Neural cell (in vitro differentiated cells): ENCODE measurements at regions not wholly inside any gene's neighbourhood (a gene's known extent, or its start where the extent isn't known, plus 50 kb on each side); places are given as distances from the start of the nearest gene placed in this dataset.

Source experiments
- H2AFZ ChIP-seq: fragments of 200-600, 300-800 bp; sonication (generic), shearing (Covaris generic); 2 replicates; pipeline ENCODE4 v1.6.0; 2014; ENCODE audit warnings: low read depth, mild to moderate bottlenecking, antibody characterized with exemption, low read length, moderate library complexity
- H3F3A ChIP-seq: fragments of 200-600 bp; shearing (Covaris generic); 2 replicates; pipeline ENCODE4 v1.6.1; 2016; ENCODE audit warnings: mild to moderate bottlenecking, moderate library complexity, mixed read lengths, antibody characterized with exemption, low read length; ENCODE audit not compliant: insufficient read depth, poor library complexity, severe bottlenecking
- H3K27ac ChIP-seq: fragments of 200-600, 300-800 bp; sonication (generic), shearing (Covaris generic); 2 replicates; pipeline ENCODE4 v1.5.1; 2014; ENCODE audit warnings: mild to moderate bottlenecking, low read length, moderate library complexity
- H3K27me3 ChIP-seq: fragments of 300-800, 200-600 bp; sonication (generic), shearing (Covaris generic); 2 replicates; pipeline ENCODE4 v1.6.0; 2014; ENCODE audit warnings: mild to moderate bottlenecking, low read depth, low read length, moderate library complexity; ENCODE audit not compliant: insufficient read depth
- H3K36me3 ChIP-seq: fragments of 300-800, 200-600 bp; sonication (generic), shearing (Covaris generic); 2 replicates; pipeline ENCODE4 v1.5.1; 2014; ENCODE audit warnings: mild to moderate bottlenecking, antibody characterized with exemption, low read length, moderate library complexity; ENCODE audit not compliant: insufficient read depth
- H3K4me2 ChIP-seq: fragments of 300-800, 200-600 bp; sonication (generic), shearing (Covaris generic); 2 replicates; pipeline ENCODE4 v1.6.0; 2014; ENCODE audit warnings: mild to moderate bottlenecking, low read length
- H3K4me3 ChIP-seq: fragments of 300-800, 200-600 bp; sonication (generic), shearing (Covaris generic); 2 replicates; pipeline ENCODE4 v1.5.1; 2014; ENCODE audit warnings: mild to moderate bottlenecking, low read length, moderate library complexity
- H3K79me2 ChIP-seq: fragments of 200-600 bp; shearing (Covaris generic); replicated peaks from 2 replicates; pipeline ENCODE4 v1.6.0; 2014; ENCODE audit warnings: mild to moderate bottlenecking, low read length, moderate library complexity; ENCODE audit not compliant: insufficient read depth
- H3K9ac ChIP-seq: fragments of 300-800, 200-600 bp; sonication (generic), shearing (Covaris generic); 2 replicates; pipeline ENCODE4 v1.6.1; 2016; ENCODE audit warnings: mild to moderate bottlenecking, low read length, mixed read lengths
- H3K9me2 ChIP-seq: fragments of 200-600 bp; shearing (Covaris generic); 2 replicates; pipeline ENCODE4 v1.6.1; 2016; ENCODE audit warnings: mild to moderate bottlenecking, low read length, mixed read lengths; ENCODE audit not compliant: insufficient read depth
- H3K9me3 ChIP-seq: fragments of 200-600, 300-800 bp; sonication (generic), shearing (Covaris generic); 2 replicates; pipeline ENCODE4 v1.6.1; 2016; ENCODE audit warnings: mild to moderate bottlenecking, mixed run types, low read length, moderate library complexity, mixed read lengths
- H4K20me1 ChIP-seq: fragments of 200-600 bp; shearing (Covaris generic); 2 replicates; pipeline ENCODE4 v1.6.1; 2016; ENCODE audit warnings: mild to moderate bottlenecking, mixed run types; ENCODE audit not compliant: insufficient read depth
- CTCF ChIP-seq: fragments of 450-650 bp; IDR thresholded peaks from 2 replicates; pipeline ENCODE4 v1.5.1; 2014; ENCODE audit warnings: antibody characterized with exemption, mild to moderate bottlenecking, moderate library complexity; ENCODE audit not compliant: poor library complexity, severe bottlenecking
- EP300 ChIP-seq: fragments of 450-650 bp; conservative IDR thresholded peaks from 2 replicates; pipeline ENCODE4 v1.6.1; 2014; ENCODE audit warnings: antibody characterized with exemption, mild to moderate bottlenecking, moderate library complexity; ENCODE audit not compliant: poor library complexity, severe bottlenecking
- EZH2 ChIP-seq: fragments of 200-600, 300-800 bp; shearing (Covaris generic), sonication (generic); IDR thresholded peaks from 2 replicates; pipeline ENCODE4 v1.6.1; 2014; ENCODE audit warnings: antibody characterized with exemption, low read length, borderline replicate concordance, mild to moderate bottlenecking; ENCODE audit not compliant: insufficient read depth, poor library complexity, severe bottlenecking
- MXI1 ChIP-seq: fragments of 450-650 bp; conservative IDR thresholded peaks from 2 replicates; pipeline ENCODE4 v1.6.1; 2014; ENCODE audit warnings: antibody characterized with exemption, mild to moderate bottlenecking; ENCODE audit not compliant: poor library complexity, severe bottlenecking
- POLR2AphosphoS5 ChIP-seq: IDR thresholded peaks from 2 replicates; pipeline ENCODE4 v1.6.1; 2012
- RAD21 ChIP-seq: fragments of 450-650 bp; conservative IDR thresholded peaks from 2 replicates; pipeline ENCODE4 v1.6.1; 2014; ENCODE audit warnings: antibody characterized with exemption, mild to moderate bottlenecking, moderate library complexity
- SMC3 ChIP-seq: fragments of 450-650 bp; conservative IDR thresholded peaks from 2 replicates; pipeline ENCODE4 v1.6.1; 2014; ENCODE audit warnings: antibody characterized with exemption, mild to moderate bottlenecking, moderate library complexity; ENCODE audit not compliant: poor library complexity
- TAF1 ChIP-seq: IDR thresholded peaks from 2 replicates; pipeline ENCODE4 v1.6.1; 2012; ENCODE audit warnings: low read depth
- TF ChIP-seq, protein P1 (sequence below): IDR thresholded peaks from 2 replicates; pipeline ENCODE4 v1.6.1; 2012; ENCODE audit warnings: borderline replicate concordance

GRCh38 chr5:40240671-40241070, 439.0 kb upstream of the PTGER4 start:
- TF ChIP-seq, protein P1, sequence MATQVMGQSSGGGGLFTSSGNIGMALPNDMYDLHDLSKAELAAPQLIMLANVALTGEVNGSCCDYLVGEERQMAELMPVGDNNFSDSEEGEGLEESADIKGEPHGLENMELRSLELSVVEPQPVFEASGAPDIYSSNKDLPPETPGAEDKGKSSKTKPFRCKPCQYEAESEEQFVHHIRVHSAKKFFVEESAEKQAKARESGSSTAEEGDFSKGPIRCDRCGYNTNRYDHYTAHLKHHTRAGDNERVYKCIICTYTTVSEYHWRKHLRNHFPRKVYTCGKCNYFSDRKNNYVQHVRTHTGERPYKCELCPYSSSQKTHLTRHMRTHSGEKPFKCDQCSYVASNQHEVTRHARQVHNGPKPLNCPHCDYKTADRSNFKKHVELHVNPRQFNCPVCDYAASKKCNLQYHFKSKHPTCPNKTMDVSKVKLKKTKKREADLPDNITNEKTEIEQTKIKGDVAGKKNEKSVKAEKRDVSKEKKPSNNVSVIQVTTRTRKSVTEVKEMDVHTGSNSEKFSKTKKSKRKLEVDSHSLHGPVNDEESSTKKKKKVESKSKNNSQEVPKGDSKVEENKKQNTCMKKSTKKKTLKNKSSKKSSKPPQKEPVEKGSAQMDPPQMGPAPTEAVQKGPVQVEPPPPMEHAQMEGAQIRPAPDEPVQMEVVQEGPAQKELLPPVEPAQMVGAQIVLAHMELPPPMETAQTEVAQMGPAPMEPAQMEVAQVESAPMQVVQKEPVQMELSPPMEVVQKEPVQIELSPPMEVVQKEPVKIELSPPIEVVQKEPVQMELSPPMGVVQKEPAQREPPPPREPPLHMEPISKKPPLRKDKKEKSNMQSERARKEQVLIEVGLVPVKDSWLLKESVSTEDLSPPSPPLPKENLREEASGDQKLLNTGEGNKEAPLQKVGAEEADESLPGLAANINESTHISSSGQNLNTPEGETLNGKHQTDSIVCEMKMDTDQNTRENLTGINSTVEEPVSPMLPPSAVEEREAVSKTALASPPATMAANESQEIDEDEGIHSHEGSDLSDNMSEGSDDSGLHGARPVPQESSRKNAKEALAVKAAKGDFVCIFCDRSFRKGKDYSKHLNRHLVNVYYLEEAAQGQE, result no peak
- TF ChIP-seq SMC3 (no peak), TAF1 (no peak), CTCF (no peak), MXI1 (no peak), EZH2 (no peak), POLR2AphosphoS5 (no peak), EP300 (no peak), RAD21 (no peak)
- H3K4me2 ChIP-seq, result no peak overlapping the region

GRCh38 chr5:40240111-40240510, 439.6 kb upstream of the PTGER4 start:
- Histone ChIP-seq H3K79me2 (no peaks in the 10 kb centered on the region), H3K9ac (no peak overlapping the region), H3K36me3 (no peaks in the 10 kb centered on the region), H2AFZ (no peak overlapping the region), H3K9me2 (no peaks in the 10 kb centered on the region), H3F3A (no peaks in the 10 kb centered on the region), H3K4me2 (no peak overlapping the region), H3K27me3 (no peaks in the 10 kb centered on the region), H3K4me3 (no peak overlapping the region), H3K9me3 (no peaks in the 10 kb centered on the region), H3K27ac (no peak overlapping the region), H4K20me1 (no peaks in the 10 kb centered on the region)
- TF ChIP-seq POLR2AphosphoS5, result no peak
- no peak for TF ChIP-seq TAF1
- no peak for TF ChIP-seq EP300
- TF ChIP-seq RAD21, result no peak
- no peak for TF ChIP-seq EZH2
- TF ChIP-seq SMC3, result no peak
- no peak for TF ChIP-seq MXI1
- no peak for TF ChIP-seq CTCF
- TF ChIP-seq, protein P1, result no peak

More at GRCh38 chr5:40240671-40241070, 439.0 kb upstream of the PTGER4 start:
- H4K20me1 ChIP-seq, result no peaks in the 10 kb centered on the region
- H3F3A ChIP-seq, result no peaks in the 10 kb centered on the region
- no peak overlapping the region for H2AFZ ChIP-seq
- no peaks in the 10 kb centered on the region for H3K79me2 ChIP-seq
- H3K27ac ChIP-seq, result no peak overlapping the region
- H3K27me3 ChIP-seq, result no peaks in the 10 kb centered on the region
- no peaks in the 10 kb centered on the region for H3K36me3 ChIP-seq
- H3K9me2 ChIP-seq, result no peaks in the 10 kb centered on the region
- H3K9ac ChIP-seq, result no peak overlapping the region
- H3K4me3 ChIP-seq, result no peak overlapping the region
- no peaks in the 10 kb centered on the region for H3K9me3 ChIP-seq
